Lower leg skin (tissue), 3 donors: ENCODE measurements at regions not wholly inside any gene's neighbourhood (a gene's known extent, or its start where the extent isn't known, plus 50 kb on each side); places are given as distances from the start of the nearest gene placed in this dataset.

Source experiments
- POLR2A ChIP-seq, 2 donors: fragments of 450-650 bp; IDR thresholded peaks; one replicate each; pipeline ENCODE4 v1.6.1; 2016 to 2017; ENCODE audit warnings: antibody characterized with exemption in 2 of 2, mild to moderate bottlenecking in 1 of 2, moderate library complexity in 1 of 2
- TF ChIP-seq, protein P1 (sequence below), 3 donors: fragments of 450-650 bp; IDR thresholded peaks; one replicate each; pipeline ENCODE4 v1.5.1; 2016; ENCODE audit warnings: antibody characterized with exemption in 3 of 3, mild to moderate bottlenecking in 3 of 3, moderate library complexity in 2 of 3

DNA sequence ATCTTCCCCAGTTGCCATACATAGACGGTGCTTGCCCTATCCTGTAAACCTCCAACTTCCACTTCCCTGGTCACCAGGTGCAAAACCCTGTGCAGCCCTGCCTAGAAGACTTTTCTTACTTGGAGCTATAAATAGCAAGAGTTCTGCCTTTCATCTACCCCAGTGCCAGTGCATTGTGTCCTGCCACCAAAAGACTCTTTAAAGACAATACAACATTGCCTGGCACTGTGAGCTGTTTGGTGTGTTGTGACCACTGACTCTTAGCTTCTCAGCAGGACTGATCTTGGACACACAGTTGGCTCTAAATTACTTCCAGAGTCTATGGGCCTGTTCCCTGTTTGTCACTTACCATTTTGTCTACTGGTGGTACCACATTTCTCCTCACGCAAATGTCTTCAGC is 608.1 kb downstream of the CDH9 start:
- TF ChIP-seq, protein P1, sequence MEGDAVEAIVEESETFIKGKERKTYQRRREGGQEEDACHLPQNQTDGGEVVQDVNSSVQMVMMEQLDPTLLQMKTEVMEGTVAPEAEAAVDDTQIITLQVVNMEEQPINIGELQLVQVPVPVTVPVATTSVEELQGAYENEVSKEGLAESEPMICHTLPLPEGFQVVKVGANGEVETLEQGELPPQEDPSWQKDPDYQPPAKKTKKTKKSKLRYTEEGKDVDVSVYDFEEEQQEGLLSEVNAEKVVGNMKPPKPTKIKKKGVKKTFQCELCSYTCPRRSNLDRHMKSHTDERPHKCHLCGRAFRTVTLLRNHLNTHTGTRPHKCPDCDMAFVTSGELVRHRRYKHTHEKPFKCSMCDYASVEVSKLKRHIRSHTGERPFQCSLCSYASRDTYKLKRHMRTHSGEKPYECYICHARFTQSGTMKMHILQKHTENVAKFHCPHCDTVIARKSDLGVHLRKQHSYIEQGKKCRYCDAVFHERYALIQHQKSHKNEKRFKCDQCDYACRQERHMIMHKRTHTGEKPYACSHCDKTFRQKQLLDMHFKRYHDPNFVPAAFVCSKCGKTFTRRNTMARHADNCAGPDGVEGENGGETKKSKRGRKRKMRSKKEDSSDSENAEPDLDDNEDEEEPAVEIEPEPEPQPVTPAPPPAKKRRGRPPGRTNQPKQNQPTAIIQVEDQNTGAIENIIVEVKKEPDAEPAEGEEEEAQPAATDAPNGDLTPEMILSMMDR (IDR thresholded peaks at IDR 0.05), result no peak
- TF ChIP-seq POLR2A (IDR thresholded peaks at IDR 0.05), result no peak
